ENCODE measurements at regions not wholly inside any gene's neighbourhood (a gene's known extent, or its start where the extent isn't known, plus 50 kb on each side); places are given as distances from the start of the nearest gene placed in this dataset.

GRCh38 chr4:103354006-103354405, 155.9 kb upstream of the CENPE start:
- TF ChIP-seq E2F8 (IDR thresholded peaks at IDR 0.05; ENCODE audit: low read depth, partially characterized antibody) (no peak), EZH2 (IDR thresholded peaks at IDR 0.05; ENCODE audit: borderline replicate concordance, control insufficient read depth, low read depth, low read length) (no peak)

All from GM12878 (cell line).